BE2C (cell line): ENCODE measurements at regions not wholly inside any gene's neighbourhood (a gene's known extent, or its start where the extent isn't known, plus 50 kb on each side); places are given as distances from the start of the nearest gene placed in this dataset.

ENCODE experiments used
- DNase-seq: peaks from one replicate; pipeline ENCODE4 v3.0.0-alpha.2; 2020
- H3K27me3 ChIP-seq: fragments of 250-450 bp; sonication (Bioruptor Pico); 2 replicates; pipeline ENCODE4 v1.5.1; 2020; ENCODE audit warnings: mild to moderate bottlenecking
- H3K36me3 ChIP-seq: fragments of 250-450 bp; sonication (Bioruptor Pico); 2 replicates; pipeline ENCODE4 v1.5.1; 2020; ENCODE audit warnings: mild to moderate bottlenecking
- H3K4me1 ChIP-seq: fragments of 250-450 bp; sonication (Bioruptor Pico); 2 replicates; pipeline ENCODE4 v1.5.1; 2020
- H3K4me3 ChIP-seq: 2 replicates; pipeline ENCODE4 v1.5.1; 2011; ENCODE audit warnings: low read depth, low read length
- H3K9me3 ChIP-seq: fragments of 250-450 bp; sonication (Bioruptor Pico); 2 replicates; pipeline ENCODE4 v1.5.1; 2020
- TF ChIP-seq, protein P1 (sequence below): IDR thresholded peaks from 2 replicates; pipeline ENCODE4 v1.5.1; 2012; ENCODE audit warnings: mild to moderate bottlenecking, low read depth, low read length

DNA sequence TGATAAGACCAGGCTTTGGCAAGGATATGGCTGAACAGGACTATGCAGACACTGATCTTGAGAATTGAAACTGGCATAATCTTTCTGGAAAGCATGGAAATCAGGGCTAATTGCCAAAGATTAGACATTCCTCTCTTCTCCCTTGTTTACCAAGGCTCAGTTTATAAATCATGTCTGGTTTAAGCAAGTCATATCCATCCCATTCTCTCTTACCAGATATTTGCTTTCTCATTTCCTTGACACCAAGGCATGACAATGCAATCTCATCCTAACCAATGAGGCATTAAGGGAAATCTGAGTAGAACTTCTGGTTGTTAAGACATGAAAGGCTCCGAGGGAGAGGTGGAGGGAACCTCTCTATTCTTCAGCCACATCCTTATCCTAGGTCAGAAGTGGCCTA, 110.3 kb upstream of the CEP85L start:
- H3K4me1 ChIP-seq, result no peaks in the 10 kb centered on the region
- H3K27me3 ChIP-seq, result no peaks in the 10 kb centered on the region
- H3K36me3 ChIP-seq, result no peaks in the 10 kb centered on the region
- H3K4me3 ChIP-seq, result no peak overlapping the region
- DNase-seq, result no peak
- H3K9me3 ChIP-seq, result no peaks in the 10 kb centered on the region
- TF ChIP-seq, protein P1, sequence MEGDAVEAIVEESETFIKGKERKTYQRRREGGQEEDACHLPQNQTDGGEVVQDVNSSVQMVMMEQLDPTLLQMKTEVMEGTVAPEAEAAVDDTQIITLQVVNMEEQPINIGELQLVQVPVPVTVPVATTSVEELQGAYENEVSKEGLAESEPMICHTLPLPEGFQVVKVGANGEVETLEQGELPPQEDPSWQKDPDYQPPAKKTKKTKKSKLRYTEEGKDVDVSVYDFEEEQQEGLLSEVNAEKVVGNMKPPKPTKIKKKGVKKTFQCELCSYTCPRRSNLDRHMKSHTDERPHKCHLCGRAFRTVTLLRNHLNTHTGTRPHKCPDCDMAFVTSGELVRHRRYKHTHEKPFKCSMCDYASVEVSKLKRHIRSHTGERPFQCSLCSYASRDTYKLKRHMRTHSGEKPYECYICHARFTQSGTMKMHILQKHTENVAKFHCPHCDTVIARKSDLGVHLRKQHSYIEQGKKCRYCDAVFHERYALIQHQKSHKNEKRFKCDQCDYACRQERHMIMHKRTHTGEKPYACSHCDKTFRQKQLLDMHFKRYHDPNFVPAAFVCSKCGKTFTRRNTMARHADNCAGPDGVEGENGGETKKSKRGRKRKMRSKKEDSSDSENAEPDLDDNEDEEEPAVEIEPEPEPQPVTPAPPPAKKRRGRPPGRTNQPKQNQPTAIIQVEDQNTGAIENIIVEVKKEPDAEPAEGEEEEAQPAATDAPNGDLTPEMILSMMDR, result no peak

DNA sequence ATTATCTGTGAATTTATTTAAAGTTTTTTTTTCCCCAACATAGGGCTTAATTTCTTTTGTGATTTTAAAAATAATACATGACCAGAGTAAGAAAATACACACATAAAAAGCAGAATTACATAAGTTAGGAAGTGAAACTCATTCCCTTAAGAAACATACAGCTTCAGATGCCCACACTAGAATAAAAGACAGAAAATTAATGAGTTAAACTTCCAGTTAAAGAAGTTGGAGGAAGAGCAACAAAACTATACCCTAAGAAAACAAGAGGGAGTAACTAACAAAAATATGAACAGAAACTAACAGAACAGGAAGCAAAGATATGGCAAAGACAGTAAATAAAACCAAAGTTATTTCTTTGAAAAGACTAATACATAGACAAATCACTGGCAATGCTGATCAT, 107.6 kb upstream of the CEP85L start:
- no peaks in the 10 kb centered on the region for H3K36me3 ChIP-seq
- H3K27me3 ChIP-seq, result no peaks in the 10 kb centered on the region
- TF ChIP-seq, protein P1, result no peak
- DNase-seq, result no peak
- H3K4me1 ChIP-seq, result no peaks in the 10 kb centered on the region
- H3K9me3 ChIP-seq, result no peaks in the 10 kb centered on the region
- no peak overlapping the region for H3K4me3 ChIP-seq

DNA sequence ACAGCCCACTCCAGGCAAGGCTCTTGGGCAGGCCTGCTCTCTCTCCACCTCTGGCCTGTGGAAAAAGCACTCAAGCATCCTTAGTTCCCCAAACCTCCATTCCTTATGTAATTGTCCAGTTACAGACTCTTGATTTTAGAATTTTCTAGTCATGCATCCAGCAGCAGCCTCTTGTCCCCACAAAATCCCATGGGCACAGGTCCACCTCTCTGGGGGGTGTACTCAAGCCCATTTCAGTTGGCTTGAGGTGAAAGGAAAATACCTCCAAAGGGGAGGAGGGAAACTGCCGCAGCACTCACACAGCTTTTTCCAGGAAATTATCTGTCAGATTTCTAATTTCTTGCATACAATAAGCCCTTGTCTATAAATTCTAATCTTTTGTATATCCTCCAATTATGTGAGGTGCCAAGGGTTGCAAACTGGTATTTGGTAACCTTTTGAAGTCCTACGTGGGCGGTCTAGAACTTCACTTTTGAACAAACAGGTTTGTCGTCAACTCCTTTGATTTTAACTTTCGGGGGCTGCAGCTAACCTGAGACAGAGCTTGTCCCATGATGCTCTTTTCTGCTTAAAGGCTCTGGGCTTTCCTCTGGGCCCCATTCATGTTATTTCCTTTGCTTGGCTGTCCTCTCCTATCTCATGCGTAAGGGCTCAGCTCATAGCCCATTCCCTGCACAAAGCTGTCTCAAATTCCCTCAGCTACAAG, 104.7 kb upstream of the CEP85L start:
- Histone ChIP-seq H3K4me3 (no peak overlapping the region), H3K27me3 (no peaks in the 10 kb centered on the region), H3K4me1 (no peaks in the 10 kb centered on the region), H3K36me3 (no peaks in the 10 kb centered on the region), H3K9me3 (no peaks in the 10 kb centered on the region)
- DNase-seq, result no peak
- TF ChIP-seq, protein P1, result no peak

DNA sequence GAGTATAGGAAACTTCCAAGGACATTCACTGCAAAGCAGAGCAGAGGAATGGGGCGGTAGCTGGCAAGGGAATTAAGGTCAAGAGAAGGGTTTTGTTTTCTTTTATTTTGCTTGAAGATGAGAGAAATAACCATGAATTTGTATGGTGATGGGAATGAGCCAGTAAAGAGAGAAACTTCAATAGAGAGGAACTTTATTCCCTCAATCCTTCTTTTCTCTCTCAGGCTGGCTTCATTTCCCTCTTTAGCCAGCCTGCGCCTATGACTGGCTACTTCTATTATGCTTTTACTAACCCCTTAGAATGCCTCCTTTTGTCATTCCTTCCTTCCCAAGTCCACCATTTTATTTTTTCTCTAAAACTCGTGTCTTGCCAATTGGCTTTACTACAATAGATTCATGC, 101.4 kb upstream of the CEP85L start:
- no peak for DNase-seq
- no peaks in the 10 kb centered on the region for H3K27me3 ChIP-seq
- H3K4me3 ChIP-seq, result no peak overlapping the region
- no peaks in the 10 kb centered on the region for H3K36me3 ChIP-seq
- H3K4me1 ChIP-seq, result peaks cover 8% of the 10 kb centered on the region
- H3K9me3 ChIP-seq, result no peaks in the 10 kb centered on the region
- TF ChIP-seq, protein P1, result no peak

DNA sequence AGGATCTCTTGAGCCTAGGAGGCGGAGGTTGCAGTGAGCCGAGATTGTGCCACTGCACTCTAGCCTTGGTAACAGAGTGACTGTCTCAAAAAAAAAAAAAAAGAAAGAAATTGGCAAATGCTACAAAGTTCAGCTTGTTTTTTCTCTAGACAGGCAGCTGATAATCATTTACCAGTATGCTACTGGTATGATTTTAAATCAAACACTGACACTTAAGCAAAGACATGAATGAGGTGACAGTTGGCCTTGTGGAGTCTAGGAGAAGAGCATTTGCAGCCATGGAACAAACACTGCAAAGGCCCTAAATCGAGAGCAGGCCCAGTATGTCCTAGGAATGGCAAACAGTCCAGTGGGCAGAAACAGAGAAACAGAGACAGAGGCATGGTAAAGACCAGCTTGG, 99.7 kb upstream of the CEP85L start:
- Histone ChIP-seq H3K9me3 (no peaks in the 10 kb centered on the region), H3K36me3 (no peaks in the 10 kb centered on the region), H3K4me1 (peaks cover 8% of the 10 kb centered on the region), H3K27me3 (no peaks in the 10 kb centered on the region), H3K4me3 (no peak overlapping the region)
- TF ChIP-seq, protein P1, result no peak
- DNase-seq, result no peak

- H3K4me3 ChIP-seq, result no peak overlapping the region
- no peaks in the 10 kb centered on the region for H3K27me3 ChIP-seq
- DNase-seq, result no peak
- no peaks in the 10 kb centered on the region for H3K36me3 ChIP-seq
- TF ChIP-seq, protein P1, result no peak
- H3K9me3 ChIP-seq, result no peaks in the 10 kb centered on the region
- peaks cover 8% of the 10 kb centered on the region for H3K4me1 ChIP-seq
Observed at GRCh38 chr6:118750143-118750542, 98.8 kb upstream of the CEP85L start.
